Cardiac fibroblast (primary cell): ENCODE measurements at regions not wholly inside any gene's neighbourhood (a gene's known extent, or its start where the extent isn't known, plus 50 kb on each side); places are given as distances from the start of the nearest gene placed in this dataset.

Experiments used
- DNase-seq, 2 donors: peaks; one replicate each; pipeline versions ENCODE4 v3.0.0 to v3.0.0-alpha.2; 2010; ENCODE audit warnings: low read depth in 2 of 2
- H3K4me3 ChIP-seq, 2 donors: replicated peaks in 1 of 2; 1 replicate in 1 of 2; 2 replicates in 1 of 2; pipeline ENCODE4 v1.5.1; 2011; ENCODE audit warnings: low read depth in 2 of 2, low read length in 2 of 2, mild to moderate bottlenecking in 2 of 2, moderate library complexity in 1 of 2
- TF ChIP-seq, protein P1 (sequence below): IDR thresholded peaks from one replicate; pipeline ENCODE4 v1.5.1; 2011; ENCODE audit warnings: low read depth, mild to moderate bottlenecking, low read length, inconsistent platforms

DNA sequence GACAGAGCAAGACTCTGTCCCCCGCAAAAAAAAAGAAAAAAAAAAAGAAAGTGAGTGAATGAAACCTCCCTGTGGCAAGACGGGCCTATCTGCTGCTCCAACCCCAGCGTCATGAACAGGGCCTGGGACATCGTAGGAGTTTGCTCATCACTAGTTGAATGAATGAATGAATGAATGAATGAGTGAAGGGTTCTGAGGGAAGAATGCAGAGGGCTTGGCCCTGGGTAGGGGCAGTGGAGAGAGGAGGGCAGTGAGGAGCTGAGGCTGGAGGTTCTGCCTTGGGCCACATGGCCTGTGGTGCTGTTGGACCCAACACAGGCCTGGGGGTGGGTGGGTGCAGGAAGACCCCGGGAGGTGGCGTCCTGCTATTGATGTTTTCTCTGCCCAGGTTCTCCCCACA lies 125.5 kb upstream of the CIBAR2 start:
- TF ChIP-seq, protein P1, sequence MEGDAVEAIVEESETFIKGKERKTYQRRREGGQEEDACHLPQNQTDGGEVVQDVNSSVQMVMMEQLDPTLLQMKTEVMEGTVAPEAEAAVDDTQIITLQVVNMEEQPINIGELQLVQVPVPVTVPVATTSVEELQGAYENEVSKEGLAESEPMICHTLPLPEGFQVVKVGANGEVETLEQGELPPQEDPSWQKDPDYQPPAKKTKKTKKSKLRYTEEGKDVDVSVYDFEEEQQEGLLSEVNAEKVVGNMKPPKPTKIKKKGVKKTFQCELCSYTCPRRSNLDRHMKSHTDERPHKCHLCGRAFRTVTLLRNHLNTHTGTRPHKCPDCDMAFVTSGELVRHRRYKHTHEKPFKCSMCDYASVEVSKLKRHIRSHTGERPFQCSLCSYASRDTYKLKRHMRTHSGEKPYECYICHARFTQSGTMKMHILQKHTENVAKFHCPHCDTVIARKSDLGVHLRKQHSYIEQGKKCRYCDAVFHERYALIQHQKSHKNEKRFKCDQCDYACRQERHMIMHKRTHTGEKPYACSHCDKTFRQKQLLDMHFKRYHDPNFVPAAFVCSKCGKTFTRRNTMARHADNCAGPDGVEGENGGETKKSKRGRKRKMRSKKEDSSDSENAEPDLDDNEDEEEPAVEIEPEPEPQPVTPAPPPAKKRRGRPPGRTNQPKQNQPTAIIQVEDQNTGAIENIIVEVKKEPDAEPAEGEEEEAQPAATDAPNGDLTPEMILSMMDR: no peak
- H3K4me3 ChIP-seq: no peak overlapping the region
- no peak for DNase-seq

DNA sequence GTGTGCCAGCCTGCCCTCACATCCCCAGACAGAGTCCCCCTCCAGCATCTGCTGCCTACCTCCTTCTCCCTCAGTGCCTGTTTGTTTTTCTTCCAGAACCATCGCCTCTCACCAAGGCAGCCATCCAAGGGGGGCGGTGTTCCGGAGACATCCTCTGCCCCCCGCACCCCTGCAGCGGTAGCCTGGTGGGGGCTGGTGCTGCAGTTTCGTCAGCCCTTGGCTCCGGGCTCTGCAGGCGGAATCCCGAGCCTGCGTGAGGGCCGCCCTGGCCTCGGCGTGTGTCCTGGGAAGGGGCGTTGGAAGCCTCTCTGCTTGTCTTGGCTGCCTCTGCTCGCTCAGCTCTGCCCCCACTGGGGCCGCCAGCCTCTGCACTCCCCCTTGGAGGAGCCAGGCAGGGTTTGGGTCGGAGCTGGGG lies 126.0 kb upstream of the CIBAR2 start:
- no peak overlapping the region for H3K4me3 ChIP-seq
- DNase-seq: peak; percentile 17 to 98
- TF ChIP-seq, protein P1: no peak

DNA sequence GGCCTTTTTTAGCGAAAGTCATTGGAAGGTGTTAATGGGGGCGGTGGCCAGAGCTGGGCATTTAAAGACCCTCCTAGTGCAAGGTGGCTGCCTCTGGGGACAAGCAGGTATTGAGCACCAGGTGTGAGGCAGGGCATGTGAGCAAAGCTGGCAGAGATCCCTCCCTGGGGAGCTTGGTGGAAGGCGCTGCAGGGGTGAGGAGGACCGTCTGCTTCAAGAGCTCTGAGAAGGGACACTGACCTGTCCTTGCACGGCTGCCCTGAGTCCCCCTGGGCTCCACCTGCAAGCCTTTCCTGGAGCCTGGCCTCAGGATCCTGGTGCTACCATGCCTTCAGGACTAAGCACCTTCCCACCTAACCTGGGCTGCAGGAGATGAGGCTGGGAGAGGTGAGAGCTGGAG lies 127.0 kb upstream of the CIBAR2 start:
- no peak overlapping the region for H3K4me3 ChIP-seq
- TF ChIP-seq, protein P1: no peak
- no peak for DNase-seq

DNA sequence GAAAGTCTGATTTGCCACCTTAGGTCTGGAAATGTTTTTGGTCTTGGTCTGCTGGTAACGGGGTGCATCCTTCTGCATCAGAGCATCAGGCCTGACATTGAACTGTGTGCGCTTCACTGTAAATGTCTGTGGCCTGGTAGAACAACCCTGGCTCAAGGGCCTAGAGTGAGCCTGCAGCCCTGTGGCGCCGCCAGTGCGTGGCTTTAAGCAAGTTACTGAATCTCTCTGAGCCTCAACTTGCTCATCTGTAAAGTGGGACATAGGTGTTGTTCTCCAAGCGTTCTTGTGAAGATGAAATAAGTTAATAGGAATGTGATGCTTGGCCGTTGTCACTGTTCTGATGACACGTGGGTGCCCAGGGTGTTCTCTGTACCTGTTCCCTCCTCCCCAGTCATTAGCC lies 127.6 kb upstream of the CIBAR2 start:
- no peak for DNase-seq
- H3K4me3 ChIP-seq: no peak overlapping the region
- TF ChIP-seq, protein P1: no peak

DNA sequence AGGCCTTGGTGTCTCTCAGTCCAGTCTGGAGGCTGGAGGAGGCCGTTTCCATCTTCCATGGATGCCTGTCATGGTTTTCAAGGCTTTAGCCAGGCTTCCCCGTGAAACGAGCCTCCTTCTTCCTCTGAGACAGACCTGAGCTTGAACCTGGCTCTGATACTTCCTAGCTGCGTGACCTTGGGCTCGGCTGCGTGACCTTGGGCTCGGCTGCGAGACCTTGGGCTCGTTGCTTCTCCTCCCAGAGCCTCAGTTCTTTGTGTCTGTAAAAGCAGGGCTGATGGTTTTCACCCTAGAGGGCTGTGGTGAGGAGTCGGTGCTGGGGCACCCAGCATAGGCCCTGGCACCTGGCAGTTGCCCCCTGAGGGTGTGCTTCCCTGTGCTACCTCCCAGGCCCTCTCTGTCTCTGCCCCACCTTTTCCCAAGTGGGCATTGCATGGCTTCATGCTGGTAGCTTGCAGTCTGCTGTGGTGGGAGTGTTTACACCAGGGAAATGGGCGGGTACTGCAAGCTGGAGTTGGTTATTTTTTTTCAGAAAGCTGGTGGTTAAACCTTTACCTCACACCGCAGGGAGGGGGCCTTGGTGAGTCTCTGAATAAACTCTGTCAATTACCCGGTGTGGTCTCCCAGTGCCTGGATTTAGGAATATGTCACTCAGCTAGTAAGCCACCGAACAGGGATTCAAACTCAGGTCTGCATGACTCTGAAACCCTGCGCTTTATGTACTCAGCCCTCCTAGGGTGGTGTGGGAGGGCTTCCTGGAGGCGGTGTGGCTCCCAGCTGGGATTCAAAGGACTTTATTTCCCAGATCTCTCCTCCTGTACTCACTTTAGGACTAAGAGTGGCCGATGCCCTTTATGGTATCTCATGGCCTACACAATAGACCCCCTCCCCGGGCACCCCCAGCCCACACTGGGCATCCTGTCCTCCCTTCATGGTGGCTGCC lies 129.0 kb upstream of the CIBAR2 start:
- no peak overlapping the region for H3K4me3 ChIP-seq
- TF ChIP-seq, protein P1: no peak
- DNase-seq: no peak

GRCh38 chr16:85242140-85242539 lies 129.9 kb upstream of the CIBAR2 start:
- DNase-seq: no peak
- H3K4me3 ChIP-seq: no peak overlapping the region
- TF ChIP-seq, protein P1: no peak
